Adipocyte (in vitro differentiated cells): ENCODE measurements at regions not wholly inside any gene's neighbourhood (a gene's known extent, or its start where the extent isn't known, plus 50 kb on each side); places are given as distances from the start of the nearest gene placed in this dataset.
"Not testable (repeated sequence)": the region's sequence is repeated elsewhere in the genome, so short reads cannot be mapped to it uniquely, and the experiment has no call there.

Source experiments
- DNase-seq: peaks from one replicate; pipeline ENCODE4 v3.0.0-alpha.2; 2015; ENCODE audit warnings: low read depth
- H3K27me3 ChIP-seq: replicated peaks from 2 replicates; pipeline ENCODE4 v1.7.0; 2013; ENCODE audit warnings: mild to moderate bottlenecking, low read length, moderate library complexity; ENCODE audit not compliant: control insufficient read depth, insufficient read depth
- H3K36me3 ChIP-seq: 2 replicates; pipeline ENCODE4 v1.7.0; 2013; ENCODE audit warnings: low read length, mild to moderate bottlenecking, moderate library complexity; ENCODE audit not compliant: control insufficient read depth, insufficient read depth, severe bottlenecking
- H3K4me1 ChIP-seq: 2 replicates; pipeline ENCODE4 v1.7.0; 2013; ENCODE audit warnings: mild to moderate bottlenecking, low read length, moderate library complexity; ENCODE audit not compliant: control insufficient read depth, insufficient read depth
- H3K4me3 ChIP-seq: 2 replicates; pipeline ENCODE4 v1.7.0; 2013; ENCODE audit warnings: mild to moderate bottlenecking, low read length, moderate library complexity
- H3K9ac ChIP-seq: 2 replicates; pipeline ENCODE4 v1.7.0; 2013; ENCODE audit warnings: mild to moderate bottlenecking, low read length, moderate library complexity
- H3K9me3 ChIP-seq: 2 replicates; pipeline ENCODE4 v1.7.0; 2013; ENCODE audit warnings: mild to moderate bottlenecking, low read length, moderate library complexity; ENCODE audit not compliant: control insufficient read depth

- Histone ChIP-seq H3K9ac (no peak overlapping the region), H3K9me3 (no peaks in the 10 kb centered on the region)
Observed at GRCh38 chr3:168693870-168694269, 598.1 kb upstream of the GOLIM4 start.

DNA sequence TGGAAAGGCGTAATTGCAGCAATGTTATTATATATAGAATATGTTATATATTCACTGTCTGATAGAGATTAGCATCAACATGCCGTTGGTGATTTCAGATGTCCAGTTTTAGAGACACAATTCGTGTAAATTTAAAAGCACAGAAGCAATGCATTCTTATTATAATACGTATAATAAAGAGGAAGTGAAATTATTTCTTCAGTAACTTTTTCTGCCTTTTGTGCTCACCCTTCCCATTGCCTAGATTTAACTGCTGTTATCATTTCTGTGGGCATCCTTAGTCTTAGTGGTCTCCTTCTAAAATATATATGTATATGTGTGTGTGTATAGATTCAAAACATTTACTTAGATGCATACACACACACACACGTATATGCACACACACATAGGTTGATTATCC lies 592.5 kb upstream of the GOLIM4 start:
- no peak overlapping the region for H3K9ac ChIP-seq
- no peaks in the 10 kb centered on the region for H3K36me3 ChIP-seq
- H3K9me3 ChIP-seq: no peaks in the 10 kb centered on the region
- DNase-seq: no peak
- H3K4me3 ChIP-seq: no peak overlapping the region
- peaks cover 2% of the 10 kb centered on the region for H3K27me3 ChIP-seq
- H3K4me1 ChIP-seq: no peaks in the 10 kb centered on the region

More at GRCh38 chr3:168693870-168694269, 598.1 kb upstream of the GOLIM4 start:
- no peaks in the 10 kb centered on the region for H3K36me3 ChIP-seq
- DNase-seq: no peak
- H3K4me3 ChIP-seq: no peak overlapping the region
- H3K4me1 ChIP-seq: no peaks in the 10 kb centered on the region
- H3K27me3 ChIP-seq: peaks cover 2% of the 10 kb centered on the region

GRCh38 chr3:168684519-168684918 lies 588.8 kb upstream of the GOLIM4 start:
- Histone ChIP-seq H3K27me3 (no peaks in the 10 kb centered on the region), H3K4me1 (no peaks in the 10 kb centered on the region), H3K9me3 (no peaks in the 10 kb centered on the region), H3K4me3 (no peak overlapping the region), H3K9ac (no peak overlapping the region), H3K36me3 (no peaks in the 10 kb centered on the region)
- DNase-seq: no peak

GRCh38 chr3:168678730-168679129 lies 583.0 kb upstream of the GOLIM4 start:
- DNase-seq: no peak
- H3K4me1 ChIP-seq: no peaks in the 10 kb centered on the region
- no peaks in the 10 kb centered on the region for H3K27me3 ChIP-seq
- no peaks in the 10 kb centered on the region for H3K9me3 ChIP-seq
- H3K9ac ChIP-seq: no peak overlapping the region
- no peak overlapping the region for H3K4me3 ChIP-seq
- no peaks in the 10 kb centered on the region for H3K36me3 ChIP-seq

DNA sequence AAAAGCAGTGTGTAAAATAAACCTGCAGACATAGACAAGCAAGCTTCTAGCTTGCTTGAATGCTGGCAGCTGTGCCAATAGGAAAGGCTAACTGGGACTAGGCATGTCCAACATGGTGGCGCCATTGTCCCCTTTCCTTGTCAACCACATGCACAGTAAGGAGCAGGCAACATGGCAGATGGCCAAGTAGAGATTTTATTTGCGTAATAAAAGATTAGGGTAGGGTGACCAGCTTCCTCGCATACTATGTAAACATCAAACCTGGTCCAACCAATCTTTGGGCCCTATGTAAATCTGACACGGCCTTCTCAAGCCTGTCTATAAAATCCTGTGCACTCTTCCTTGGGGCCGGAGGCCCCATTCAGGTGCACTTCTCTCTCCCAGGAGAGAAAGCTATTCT lies 575.4 kb upstream of the GOLIM4 start:
- H3K4me3 ChIP-seq: no peak overlapping the region
- H3K9me3 ChIP-seq: no peaks in the 10 kb centered on the region
- no peaks in the 10 kb centered on the region for H3K4me1 ChIP-seq
- DNase-seq: no peak
- H3K27me3 ChIP-seq: no peaks in the 10 kb centered on the region
- H3K36me3 ChIP-seq: no peaks in the 10 kb centered on the region
- H3K9ac ChIP-seq: no peak overlapping the region

- not testable (repeated sequence) for H3K36me3 ChIP-seq, DNase-seq, H3K4me1 ChIP-seq, H3K27me3 ChIP-seq, H3K9ac ChIP-seq, H3K9me3 ChIP-seq, H3K4me3 ChIP-seq
Observed at GRCh38 chr3:168660879-168661657, 565.3 kb upstream of the GOLIM4 start.

- no peaks in the 10 kb centered on the region for H3K9me3 ChIP-seq
- no peaks in the 10 kb centered on the region for H3K4me1 ChIP-seq
- H3K36me3 ChIP-seq: no peaks in the 10 kb centered on the region
- H3K9ac ChIP-seq: no peak overlapping the region
- no peaks in the 10 kb centered on the region for H3K27me3 ChIP-seq
- DNase-seq: no peak
- H3K4me3 ChIP-seq: no peak overlapping the region
Observed at GRCh38 chr3:168659015-168659414, 563.3 kb upstream of the GOLIM4 start.

DNA sequence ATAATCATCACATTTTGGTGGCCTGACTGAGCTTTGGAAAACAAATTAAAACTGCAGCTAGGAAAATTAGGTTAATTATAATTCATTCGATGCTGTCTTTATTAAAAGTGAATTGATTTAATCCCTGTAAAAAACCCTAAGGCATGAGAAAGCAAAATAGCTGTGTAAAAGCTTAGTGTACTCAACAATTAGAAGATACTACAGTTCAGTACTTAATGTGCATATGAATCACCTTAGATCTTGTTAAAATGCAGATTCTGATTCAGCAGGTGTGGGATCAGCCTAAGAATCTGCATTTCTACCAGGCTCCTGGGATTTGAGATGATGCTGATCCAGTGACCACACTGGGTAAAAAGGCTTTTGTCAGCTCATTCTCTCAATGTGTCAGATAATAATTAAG lies 559.9 kb upstream of the GOLIM4 start:
- Histone ChIP-seq H3K4me1 (no peaks in the 10 kb centered on the region), H3K27me3 (no peaks in the 10 kb centered on the region), H3K36me3 (no peaks in the 10 kb centered on the region), H3K4me3 (no peak overlapping the region), H3K9me3 (no peaks in the 10 kb centered on the region), H3K9ac (no peak overlapping the region)
- DNase-seq: no peak

DNA sequence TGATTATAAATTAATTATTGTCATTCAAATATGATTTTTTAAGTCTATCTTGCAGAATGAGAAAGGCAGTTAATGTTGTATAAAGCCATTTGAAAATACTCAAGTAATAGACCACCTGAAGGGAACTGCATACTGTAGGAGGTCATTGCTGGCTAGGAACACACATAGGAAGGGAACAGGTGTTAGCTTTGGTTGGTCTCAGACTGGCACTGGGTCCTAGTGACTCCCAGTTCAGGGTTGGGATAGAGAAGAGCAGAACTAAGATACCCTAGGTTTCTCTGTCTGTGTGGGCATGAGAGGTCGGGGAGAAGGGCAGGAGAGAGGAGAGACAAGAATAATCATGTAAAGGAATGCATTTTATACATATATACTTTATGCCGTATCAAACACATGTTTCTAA lies 559.0 kb upstream of the GOLIM4 start:
- Histone ChIP-seq H3K9me3 (no peaks in the 10 kb centered on the region), H3K4me1 (no peaks in the 10 kb centered on the region), H3K36me3 (no peaks in the 10 kb centered on the region), H3K9ac (no peak overlapping the region), H3K27me3 (no peaks in the 10 kb centered on the region), H3K4me3 (no peak overlapping the region)
- no peak for DNase-seq

DNA sequence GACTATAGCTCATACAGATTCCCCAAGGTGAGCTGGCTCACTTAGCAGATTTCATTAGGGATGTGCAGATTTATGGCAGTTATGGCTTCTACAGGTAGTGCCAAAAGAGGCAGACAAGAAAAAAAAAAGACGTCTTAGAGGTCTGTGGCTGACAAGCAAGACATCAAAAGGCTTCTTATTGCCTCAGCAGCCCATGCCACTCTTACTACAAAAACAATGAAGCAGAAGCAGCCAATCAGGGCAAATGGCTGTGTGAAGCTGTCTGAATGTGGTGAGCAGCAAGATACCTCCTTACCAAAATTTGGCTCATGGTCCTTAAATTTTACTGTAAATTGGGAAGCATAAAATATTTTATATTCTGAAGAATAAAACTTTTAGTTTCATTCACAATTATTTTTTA lies 557.5 kb upstream of the GOLIM4 start:
- Histone ChIP-seq H3K4me3 (no peak overlapping the region), H3K9me3 (no peaks in the 10 kb centered on the region), H3K36me3 (no peaks in the 10 kb centered on the region), H3K27me3 (no peaks in the 10 kb centered on the region), H3K9ac (no peak overlapping the region), H3K4me1 (no peaks in the 10 kb centered on the region)
- DNase-seq: no peak

GRCh38 chr3:168648321-168648720 lies 552.6 kb upstream of the GOLIM4 start:
- Histone ChIP-seq H3K4me3 (no peak overlapping the region), H3K9ac (no peak overlapping the region), H3K9me3 (no peaks in the 10 kb centered on the region), H3K4me1 (no peaks in the 10 kb centered on the region), H3K36me3 (no peaks in the 10 kb centered on the region), H3K27me3 (no peaks in the 10 kb centered on the region)
- no peak for DNase-seq

GRCh38 chr3:168647582-168647981 lies 551.9 kb upstream of the GOLIM4 start:
- Histone ChIP-seq H3K27me3 (no peaks in the 10 kb centered on the region), H3K9ac (no peak overlapping the region), H3K9me3 (no peaks in the 10 kb centered on the region), H3K36me3 (no peaks in the 10 kb centered on the region), H3K4me1 (no peaks in the 10 kb centered on the region), H3K4me3 (no peak overlapping the region)
- peak; percentile 36 for DNase-seq
